Activated CD8-positive, alpha-beta memory T cell treated with anti-CD3 and anti-CD28 coated beads, Interleukin-2, amount 10 ng/mL, durations not matched to agents 7 days and 5 days (primary cell): ENCODE measurements at regions not wholly inside any gene's neighbourhood (a gene's known extent, or its start where the extent isn't known, plus 50 kb on each side); places are given as distances from the start of the nearest gene placed in this dataset.

Experiments
- ATAC-seq: fragments of 150-1000 bp; cut with Tn5 transposase; one replicate; pipeline ENCODE4 v1.10.0; 2021; ENCODE audit warnings: moderate library complexity
- CTCF ChIA-PET: fragments of 350-600 bp; sonication (Branson Sonifier 250); formaldehyde crosslinking; loops from one replicate; lab custom pipeline; 2021; ENCODE audit warnings: antibody characterized with exemption; lab: Charles Lee
- DNase-seq: peaks from one replicate; pipeline ENCODE4 v3.0.0-alpha.2; 2020
- H3K27ac Mint-ChIP-seq: one replicate; pipeline ENCODE4 v1.8.0; 2021; ENCODE audit warnings: mild to moderate bottlenecking, mixed read lengths
- H3K27me3 Mint-ChIP-seq: one replicate; pipeline ENCODE4 v1.8.0; 2021; ENCODE audit warnings: mixed read lengths
- H3K36me3 Mint-ChIP-seq: one replicate; pipeline ENCODE4 v1.8.0; 2021; ENCODE audit warnings: mild to moderate bottlenecking, mixed read lengths
- H3K4me1 Mint-ChIP-seq: one replicate; pipeline ENCODE4 v1.8.0; 2021; ENCODE audit warnings: mixed read lengths
- H3K4me3 Mint-ChIP-seq: one replicate; pipeline ENCODE4 v1.8.0; 2021; ENCODE audit warnings: mild to moderate bottlenecking, moderate library complexity, mixed read lengths
- H3K9me3 Mint-ChIP-seq: one replicate; pipeline ENCODE4 v1.8.0; 2022; ENCODE audit warnings: low read depth, mixed read lengths

DNA sequence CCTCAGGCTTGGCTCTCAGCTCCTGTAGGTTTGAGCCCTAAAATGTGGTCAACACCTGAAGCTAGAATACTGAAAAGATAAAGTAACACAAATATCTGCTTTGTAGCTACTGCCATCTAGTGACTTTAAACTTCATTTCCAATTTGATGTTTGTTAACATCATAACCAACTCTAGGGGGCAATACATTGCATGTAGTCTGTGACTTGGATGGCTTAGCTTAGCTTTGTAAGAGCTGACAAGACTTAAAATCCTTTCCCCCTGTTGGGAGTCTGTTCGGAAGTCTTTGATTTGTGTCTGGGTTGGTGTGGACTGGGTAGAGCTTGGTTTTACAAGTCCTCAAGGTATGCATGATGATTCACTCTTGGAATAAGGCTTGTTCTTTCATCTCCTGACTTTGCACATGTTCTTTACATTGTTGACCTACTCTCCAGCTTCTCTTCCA lies 51.7 kb downstream of the SCN11A start:
- DNase-seq = no peak
- CTCF ChIA-PET = interaction anchor here (0.6 to 3.0 kb wide), 34 partner anchors 9 to 1542 kb away, joined by 3 to 24 read pairs (median 4); partner anchors contain the start of genes EXOG and RPSA
- no peaks in the 10 kb centered on the region for H3K4me1 Mint-ChIP-seq

DNA sequence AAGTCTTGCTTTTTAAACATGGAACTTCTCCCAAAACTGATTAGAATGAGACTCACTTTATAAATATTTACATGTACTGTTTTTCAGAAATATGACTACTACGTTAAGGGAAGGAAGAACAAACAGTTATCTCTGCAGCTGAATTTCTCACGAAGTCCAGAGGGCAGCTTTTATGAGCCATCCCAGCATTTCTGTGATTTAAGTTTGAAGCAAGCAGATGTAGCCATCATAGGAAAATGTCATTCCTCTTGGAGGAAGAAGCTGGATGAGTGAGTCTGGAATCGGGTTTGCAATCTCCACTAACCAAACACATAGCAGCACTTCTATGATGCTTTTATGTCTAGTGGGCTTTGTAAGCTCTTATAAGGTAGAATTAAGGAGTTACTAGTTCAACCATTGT lies 53.7 kb downstream of the SCN11A start:
- no peaks in the 10 kb centered on the region for H3K36me3 Mint-ChIP-seq
- no peaks in the 10 kb centered on the region for H3K4me1 Mint-ChIP-seq
- no peak overlapping the region for H3K4me3 Mint-ChIP-seq
- peaks cover 16% of the 10 kb centered on the region for H3K27me3 Mint-ChIP-seq
- no peak overlapping the region for H3K27ac Mint-ChIP-seq
- ATAC-seq (no peak), DNase-seq (no peak)
- CTCF ChIA-PET = no interaction called here
- H3K9me3 Mint-ChIP-seq = no peaks in the 10 kb centered on the region

More for the DNA sequence above, 51.7 kb downstream of the SCN11A start:
- peak; percentile 65 for ATAC-seq
- Mint-ChIP-seq H3K27me3 (peaks cover 20% of the 10 kb centered on the region), H3K36me3 (no peaks in the 10 kb centered on the region), H3K9me3 (no peaks in the 10 kb centered on the region), H3K4me3 (no peak overlapping the region), H3K27ac (no peak overlapping the region)

DNA sequence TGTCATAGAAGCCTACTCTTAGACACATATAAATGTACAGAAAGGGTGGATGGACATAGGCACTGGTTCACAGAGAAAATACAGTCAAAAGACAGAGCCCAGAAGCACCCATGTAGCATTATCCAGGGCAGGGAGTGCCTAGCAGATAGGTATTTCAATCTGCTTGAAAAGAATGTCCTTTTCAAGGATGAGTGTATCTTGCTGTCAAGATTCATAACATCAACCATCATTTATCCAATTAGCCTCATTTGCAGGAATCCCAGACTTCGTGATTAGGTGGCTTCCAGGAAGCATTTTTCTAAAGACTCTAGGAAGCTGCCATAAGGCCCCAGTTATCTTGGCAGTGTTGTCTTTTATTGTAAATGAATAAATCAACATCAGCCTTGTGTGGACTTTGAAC lies 55.6 kb downstream of the SCN11A start:
- Mint-ChIP-seq H3K27ac (no peak overlapping the region), H3K36me3 (no peaks in the 10 kb centered on the region), H3K4me3 (no peak overlapping the region), H3K27me3 (peaks cover 15% of the 10 kb centered on the region), H3K9me3 (no peaks in the 10 kb centered on the region), H3K4me1 (no peaks in the 10 kb centered on the region)
- DNase-seq (no peak), ATAC-seq (no peak)
- CTCF ChIA-PET = no interaction called here

DNA sequence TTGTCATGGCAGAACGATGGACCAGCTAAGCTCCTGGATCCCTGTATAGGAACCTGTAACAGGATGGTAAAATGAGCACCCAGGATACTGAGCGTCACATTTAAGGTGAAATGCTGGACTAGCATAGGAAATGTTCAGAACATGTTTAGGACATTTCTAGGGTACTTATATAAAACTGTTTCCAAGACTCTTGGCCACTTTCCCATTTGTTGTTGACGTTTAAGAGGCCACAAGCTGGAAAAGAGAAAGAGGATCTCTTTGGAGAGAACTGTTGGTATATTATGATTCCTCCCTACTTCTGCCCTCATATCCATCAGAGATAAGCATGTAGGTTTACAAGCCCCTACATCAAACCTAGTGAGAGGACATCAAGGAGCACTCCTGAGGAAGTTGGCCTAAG lies 57.5 kb downstream of the SCN11A start:
- Mint-ChIP-seq H3K4me3 (no peak overlapping the region), H3K27me3 (peaks cover 16% of the 10 kb centered on the region), H3K27ac (no peak overlapping the region), H3K36me3 (no peaks in the 10 kb centered on the region), H3K9me3 (no peaks in the 10 kb centered on the region), H3K4me1 (no peaks in the 10 kb centered on the region)
- ATAC-seq = no peak
- CTCF ChIA-PET = no interaction called here
- DNase-seq = no peak

DNA sequence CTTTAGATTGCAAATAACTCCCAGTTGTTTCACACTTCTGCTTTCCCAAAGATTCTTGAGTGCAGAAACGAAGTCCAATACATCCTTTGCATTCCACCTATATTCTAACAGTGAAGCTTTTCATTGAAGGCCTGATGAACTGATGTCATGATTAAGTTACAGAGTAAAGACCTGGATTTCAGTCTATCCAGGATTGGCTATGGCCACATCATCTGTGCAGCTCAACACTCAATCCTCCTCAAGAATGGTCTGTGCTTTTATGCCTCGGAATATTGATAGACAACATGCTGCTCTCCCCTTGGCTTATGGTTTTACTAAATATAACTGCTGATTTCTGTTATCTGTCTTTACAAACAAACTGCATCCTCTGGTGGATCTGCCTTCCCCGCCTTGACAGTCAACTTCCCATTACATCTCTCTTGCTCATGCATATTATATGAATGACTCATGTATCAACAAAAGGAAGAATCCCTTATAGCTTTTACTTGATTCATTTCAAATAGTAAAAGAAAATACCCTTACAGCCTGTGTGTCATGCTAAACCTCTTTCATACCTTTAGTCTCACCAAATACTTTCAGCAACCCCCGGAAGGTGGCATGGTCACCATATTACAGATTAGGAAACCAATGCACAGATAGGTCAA lies 59.5 kb downstream of the SCN11A start:
- no peaks in the 10 kb centered on the region for H3K4me1 Mint-ChIP-seq
- H3K27me3 Mint-ChIP-seq = peaks cover 20% of the 10 kb centered on the region
- no peaks in the 10 kb centered on the region for H3K36me3 Mint-ChIP-seq
- H3K4me3 Mint-ChIP-seq = no peak overlapping the region
- no peaks in the 10 kb centered on the region for H3K9me3 Mint-ChIP-seq
- CTCF ChIA-PET = interaction anchor here (1.4 to 2.8 kb wide), 2 partner anchors 8 to 9 kb away, joined by 3 to 10 read pairs; no protein-coding TSS in a partner anchor
- H3K27ac Mint-ChIP-seq = no peak overlapping the region
- no peak for ATAC-seq
- DNase-seq = no peak

DNA sequence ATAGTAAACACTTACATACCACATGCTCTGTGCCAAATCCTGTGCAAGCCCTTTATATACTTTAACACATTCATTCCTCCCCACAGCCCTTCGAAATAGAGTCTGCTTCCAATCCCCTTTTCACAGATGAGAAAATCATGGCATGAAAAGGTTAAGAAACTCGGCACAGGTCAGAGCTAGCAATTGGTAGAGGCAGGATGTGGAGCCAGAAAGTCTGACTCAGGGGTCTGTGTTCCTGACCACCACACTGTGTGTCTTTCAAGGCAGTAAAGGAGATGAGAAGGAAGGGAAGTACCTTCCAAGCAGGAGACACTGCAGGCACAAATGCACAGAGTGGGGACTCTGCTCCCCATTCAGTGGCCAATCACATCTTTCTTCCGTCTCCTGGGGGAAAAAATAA lies 61.1 kb downstream of the SCN11A start:
- Mint-ChIP-seq H3K27ac (no peak overlapping the region), H3K27me3 (peaks cover 16% of the 10 kb centered on the region), H3K4me3 (no peak overlapping the region), H3K9me3 (no peaks in the 10 kb centered on the region), H3K4me1 (no peaks in the 10 kb centered on the region), H3K36me3 (no peaks in the 10 kb centered on the region)
- no peak for ATAC-seq
- CTCF ChIA-PET = interaction anchor here (2.8 kb wide), 1 partner anchor 9 kb away, joined by 10 read pairs; no protein-coding TSS in a partner anchor
- no peak for DNase-seq

DNA sequence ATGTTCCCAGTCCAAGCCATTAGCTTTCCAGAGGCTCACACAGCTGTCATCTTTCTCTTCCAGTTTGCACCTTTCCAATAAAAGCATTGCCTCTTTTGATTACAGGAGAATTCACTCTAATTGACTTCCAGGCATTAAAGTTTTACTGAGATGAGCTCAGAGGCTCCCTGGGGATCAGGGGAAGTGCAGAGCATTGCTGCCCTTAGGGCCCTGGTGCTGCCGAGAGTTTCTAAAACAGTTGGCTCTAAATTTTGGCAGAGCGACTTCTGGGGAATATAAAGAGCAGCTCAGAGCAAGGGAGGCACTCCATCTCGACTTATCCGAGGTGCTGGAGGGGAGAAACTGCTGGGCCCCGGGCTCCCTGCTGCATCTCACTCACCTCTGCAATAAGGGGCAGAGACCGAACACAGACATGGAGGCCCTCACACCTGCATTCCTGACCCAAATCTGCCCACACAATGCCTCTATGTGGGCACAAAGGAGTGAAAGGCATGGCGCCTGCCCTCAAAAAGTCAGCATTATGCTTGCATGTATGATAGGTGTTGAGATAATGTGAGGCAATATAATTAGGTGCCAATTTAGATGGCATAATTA lies 61.7 kb downstream of the SCN11A start:
- ATAC-seq = no peak
- no peak for DNase-seq
- Mint-ChIP-seq H3K4me3 (no peak overlapping the region), H3K27ac (no peak overlapping the region), H3K27me3 (peaks cover 16% of the 10 kb centered on the region), H3K36me3 (no peaks in the 10 kb centered on the region), H3K4me1 (no peaks in the 10 kb centered on the region), H3K9me3 (no peaks in the 10 kb centered on the region)
- CTCF ChIA-PET = interaction anchor here (2.8 kb wide), 1 partner anchor 10 kb away, joined by 10 read pairs; no protein-coding TSS in a partner anchor

DNA sequence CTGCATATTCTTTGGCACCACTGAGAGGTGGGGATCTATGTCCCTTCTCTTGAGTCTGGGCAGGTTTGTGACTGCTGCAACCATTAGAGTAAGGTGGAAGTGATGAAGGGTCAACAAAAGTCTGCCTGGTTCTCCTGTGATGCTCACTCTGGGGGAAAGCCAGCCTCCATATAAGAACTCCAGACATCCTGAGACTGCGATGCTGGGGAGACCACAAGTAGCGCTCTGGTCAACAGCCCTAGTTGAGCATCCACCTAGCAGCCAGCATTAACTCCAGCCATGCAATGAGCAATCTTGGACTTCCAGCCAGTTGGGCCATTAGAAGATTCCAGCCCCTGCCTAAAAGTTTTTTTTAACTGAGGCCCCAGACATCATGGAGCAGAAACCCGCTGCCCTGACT lies 62.8 kb downstream of the SCN11A start:
- Mint-ChIP-seq H3K36me3 (no peaks in the 10 kb centered on the region), H3K4me3 (no peak overlapping the region), H3K9me3 (no peaks in the 10 kb centered on the region), H3K27me3 (peaks cover 16% of the 10 kb centered on the region), H3K4me1 (no peaks in the 10 kb centered on the region), H3K27ac (no peak overlapping the region)
- ATAC-seq (no peak), DNase-seq (no peak)
- CTCF ChIA-PET = interaction anchor here (1.4 kb wide), 1 partner anchor 11 kb away, joined by 3 read pairs; no protein-coding TSS in a partner anchor

DNA sequence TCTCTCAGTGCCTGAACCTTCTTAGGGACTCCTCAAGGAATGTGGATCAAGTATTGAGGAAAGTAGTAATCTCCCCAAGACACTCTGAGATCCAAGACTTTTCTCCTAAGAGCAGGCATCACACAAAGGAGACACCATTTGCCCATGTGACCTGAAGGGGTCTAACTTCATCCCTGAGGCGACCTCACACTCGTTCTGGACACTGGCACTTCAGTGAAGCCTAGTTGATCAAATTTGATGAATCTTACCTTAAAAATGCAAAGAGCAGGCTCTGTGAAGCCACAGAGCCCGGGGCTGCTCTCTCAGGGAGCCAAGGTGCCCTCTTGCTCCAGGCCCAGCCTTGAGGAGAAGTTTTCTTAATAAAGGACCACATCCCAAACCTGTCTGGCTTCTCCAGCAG lies 64.3 kb downstream of the SCN11A start:
- H3K9me3 Mint-ChIP-seq = no peaks in the 10 kb centered on the region
- no peak for DNase-seq

DNA sequence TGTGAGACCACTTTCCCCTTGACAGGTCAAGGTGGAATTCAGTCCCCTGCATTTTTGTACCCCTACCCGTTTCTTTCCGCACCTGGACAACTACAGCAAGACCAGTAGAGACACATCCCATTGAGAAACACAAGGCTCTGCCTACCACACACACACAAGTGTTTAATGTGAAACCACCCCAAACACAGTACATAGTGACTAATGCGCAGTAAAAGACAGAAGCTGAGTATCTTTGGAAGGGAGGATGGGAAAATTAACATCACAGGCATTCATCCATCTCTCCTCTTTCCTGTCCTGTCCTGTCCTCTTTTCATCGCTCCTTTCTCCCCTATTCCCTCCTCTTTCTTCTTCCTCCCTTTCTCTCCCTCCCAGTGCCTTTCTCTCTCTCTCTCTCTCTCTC lies 64.8 kb downstream of the SCN11A start:
- ATAC-seq = no peak
- peaks cover 9% of the 10 kb centered on the region for H3K27me3 Mint-ChIP-seq
- no peaks in the 10 kb centered on the region for H3K36me3 Mint-ChIP-seq
- no peaks in the 10 kb centered on the region for H3K4me1 Mint-ChIP-seq
- H3K27ac Mint-ChIP-seq = no peak overlapping the region
- no peak overlapping the region for H3K4me3 Mint-ChIP-seq
- no peaks in the 10 kb centered on the region for H3K9me3 Mint-ChIP-seq
- DNase-seq = no peak
- CTCF ChIA-PET = interaction anchor here (1.3 kb wide), 1 partner anchor 12 kb away, joined by 3 read pairs; no protein-coding TSS in a partner anchor

More for the DNA sequence above, 64.3 kb downstream of the SCN11A start:
- no peak for ATAC-seq
- CTCF ChIA-PET = no interaction called here
- no peaks in the 10 kb centered on the region for H3K4me1 Mint-ChIP-seq
- peaks cover 12% of the 10 kb centered on the region for H3K27me3 Mint-ChIP-seq
- no peak overlapping the region for H3K27ac Mint-ChIP-seq
- no peak overlapping the region for H3K4me3 Mint-ChIP-seq
- no peaks in the 10 kb centered on the region for H3K36me3 Mint-ChIP-seq

DNA sequence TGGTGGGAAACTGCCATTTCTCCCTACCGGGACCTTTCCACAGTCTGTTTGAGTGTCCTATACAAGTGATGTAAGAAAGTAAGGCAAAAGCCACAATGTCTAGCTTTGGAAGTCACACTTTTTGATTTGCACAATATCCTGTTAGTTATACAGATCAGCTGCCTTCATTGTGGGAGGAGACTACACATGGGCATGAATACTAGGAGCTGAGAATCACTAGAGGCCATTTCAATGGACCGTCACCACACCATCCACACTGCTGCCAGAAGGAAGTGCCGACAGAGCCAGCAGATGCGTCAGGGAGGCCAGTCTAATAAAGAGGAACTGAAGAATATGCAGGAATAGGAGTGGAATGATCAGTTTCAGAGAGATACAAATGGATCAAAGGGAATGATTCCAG lies 65.8 kb downstream of the SCN11A start:
- Mint-ChIP-seq H3K27me3 (peaks cover 8% of the 10 kb centered on the region), H3K27ac (no peak overlapping the region), H3K4me1 (no peaks in the 10 kb centered on the region), H3K9me3 (no peaks in the 10 kb centered on the region), H3K36me3 (no peaks in the 10 kb centered on the region), H3K4me3 (no peak overlapping the region)
- ATAC-seq (no peak), DNase-seq (no peak)
- CTCF ChIA-PET = interaction anchor here (1.3 kb wide), 1 partner anchor 11 kb away, joined by 3 read pairs; no protein-coding TSS in a partner anchor

DNA sequence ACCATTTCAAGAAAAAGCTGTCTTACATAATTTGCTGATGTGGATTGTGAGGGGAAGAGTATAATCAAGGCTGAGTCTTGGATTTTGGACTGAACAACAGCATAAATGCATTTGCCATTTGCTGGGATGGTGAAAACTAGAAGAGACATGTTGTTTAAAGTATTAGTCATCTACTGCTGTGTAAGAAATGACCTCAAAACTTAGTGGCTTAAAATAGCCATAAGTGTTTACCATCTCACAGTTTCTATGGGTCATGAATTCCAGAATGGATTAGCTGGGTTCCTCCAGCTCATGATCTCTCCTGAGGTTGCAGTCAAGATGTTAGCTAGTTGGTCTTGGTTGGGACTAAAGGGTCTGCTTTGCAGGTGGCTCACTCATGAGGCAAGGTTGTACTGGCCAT lies 66.2 kb downstream of the SCN11A start:
- DNase-seq (no peak), ATAC-seq (no peak)
- no peaks in the 10 kb centered on the region for H3K36me3 Mint-ChIP-seq

DNA sequence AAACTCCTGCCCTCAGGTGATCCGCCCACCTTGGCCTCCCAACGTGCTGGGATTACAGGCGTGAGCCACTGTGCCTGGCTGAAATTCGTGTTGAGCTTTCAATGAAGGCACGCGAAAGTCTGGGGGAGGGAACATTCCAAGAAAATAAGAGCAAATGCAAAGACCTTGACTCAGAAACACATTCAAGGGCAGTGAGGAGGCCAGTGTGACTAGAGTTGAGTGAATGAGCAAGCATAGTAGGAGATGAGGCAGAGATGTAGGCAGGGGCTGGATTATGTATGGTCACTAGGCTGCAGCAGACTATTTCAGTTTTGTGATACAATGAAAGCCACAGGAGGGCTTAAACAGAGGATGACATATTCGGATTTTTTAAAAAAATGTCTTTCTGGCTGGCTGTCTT lies 67.0 kb downstream of the SCN11A start:
- no peak for ATAC-seq
- Mint-ChIP-seq H3K9me3 (no peaks in the 10 kb centered on the region), H3K36me3 (no peaks in the 10 kb centered on the region), H3K4me3 (no peak overlapping the region), H3K27ac (no peak overlapping the region), H3K4me1 (no peaks in the 10 kb centered on the region), H3K27me3 (peaks cover 8% of the 10 kb centered on the region)
- DNase-seq = no peak
- CTCF ChIA-PET = interaction anchor here (0.7 kb wide), 1 partner anchor 353 kb away, joined by 3 read pairs; no protein-coding TSS in a partner anchor

More for the DNA sequence above, 66.2 kb downstream of the SCN11A start:
- Mint-ChIP-seq H3K4me1 (no peaks in the 10 kb centered on the region), H3K4me3 (no peak overlapping the region), H3K27ac (no peak overlapping the region), H3K9me3 (no peaks in the 10 kb centered on the region), H3K27me3 (peaks cover 8% of the 10 kb centered on the region)
- CTCF ChIA-PET = interaction anchor here (0.7 kb wide), 1 partner anchor 354 kb away, joined by 3 read pairs; no protein-coding TSS in a partner anchor

DNA sequence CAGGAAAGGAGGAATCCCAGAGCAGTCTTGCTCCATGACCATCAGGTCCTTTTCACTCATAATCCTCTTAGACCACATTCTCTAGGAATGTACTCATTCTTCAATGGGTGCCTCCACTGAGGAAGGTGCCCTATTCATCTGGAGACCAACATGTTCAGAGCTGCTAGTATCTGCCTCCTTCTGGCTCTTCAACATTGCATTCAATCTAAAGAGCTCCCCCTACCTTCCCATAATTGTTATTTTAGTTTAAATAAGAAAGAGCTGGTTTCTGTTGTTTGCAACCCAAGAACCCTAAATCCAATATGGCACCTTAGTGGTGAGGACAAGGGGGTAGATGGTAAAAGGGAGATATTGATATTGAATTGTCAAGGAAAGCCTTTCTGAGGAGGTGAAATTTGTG lies 67.6 kb downstream of the SCN11A start:
- H3K36me3 Mint-ChIP-seq = no peaks in the 10 kb centered on the region
- DNase-seq = no peak
- CTCF ChIA-PET = interaction anchor here (0.6 to 1.2 kb wide), 2 partner anchors 16 to 26 kb away, joined by 3 to 4 read pairs; no protein-coding TSS in a partner anchor
- no peaks in the 10 kb centered on the region for H3K4me1 Mint-ChIP-seq
- H3K27ac Mint-ChIP-seq = no peak overlapping the region
- peaks cover 11% of the 10 kb centered on the region for H3K27me3 Mint-ChIP-seq
- no peaks in the 10 kb centered on the region for H3K9me3 Mint-ChIP-seq
- H3K4me3 Mint-ChIP-seq = no peak overlapping the region
- no peak for ATAC-seq
